Frontal cortex (tissue), 3 donors: ENCODE measurements at regions not wholly inside any gene's neighbourhood (a gene's known extent, or its start where the extent isn't known, plus 50 kb on each side); places are given as distances from the start of the nearest gene placed in this dataset.

Experiments
- DNase-seq, 2 donors: peaks; one replicate each; pipeline ENCODE4 v3.0.0; 2012; ENCODE audit warnings: low spot score in 2 of 2
- FAIRE-seq: peaks from 2 replicates; lab custom pipeline; 2012; peaks lifted over from hg19 to GRCh38; lab: Jason Lieb, UNC
- donor health status: control.
- donor health status: control.
- donor health status: control.

DNA sequence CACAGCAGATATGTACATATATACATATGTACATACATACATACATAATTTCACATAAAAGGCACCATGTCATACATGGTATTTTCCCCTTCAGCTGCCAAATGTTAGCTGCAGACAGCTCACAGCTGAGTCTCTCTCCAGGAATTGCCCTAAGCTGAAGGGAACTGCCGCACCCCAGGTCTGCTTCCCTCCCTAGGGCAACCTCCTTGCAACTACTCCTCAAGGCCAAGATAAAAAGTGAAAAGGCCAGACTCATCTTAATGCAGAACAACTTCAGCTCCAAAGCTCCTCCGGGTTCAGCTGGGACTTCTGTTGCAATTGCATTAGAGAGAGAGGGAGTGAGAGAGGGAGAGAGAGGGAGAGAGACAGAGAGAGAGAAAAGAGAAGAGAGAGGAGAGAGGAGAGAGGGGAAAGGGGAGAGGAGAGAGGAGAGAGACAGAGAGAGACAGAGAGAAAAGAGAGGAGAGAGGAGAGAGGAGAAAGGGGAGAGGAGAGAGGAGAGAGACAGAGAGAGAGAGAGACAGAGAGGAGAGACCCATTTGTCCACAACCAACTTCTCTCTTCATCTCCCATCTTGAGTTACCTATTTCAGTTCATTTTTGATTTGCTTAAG lies 143.4 kb upstream of the HES1 start:
- FAIRE-seq: no peak
- DNase-seq: no peak

DNA sequence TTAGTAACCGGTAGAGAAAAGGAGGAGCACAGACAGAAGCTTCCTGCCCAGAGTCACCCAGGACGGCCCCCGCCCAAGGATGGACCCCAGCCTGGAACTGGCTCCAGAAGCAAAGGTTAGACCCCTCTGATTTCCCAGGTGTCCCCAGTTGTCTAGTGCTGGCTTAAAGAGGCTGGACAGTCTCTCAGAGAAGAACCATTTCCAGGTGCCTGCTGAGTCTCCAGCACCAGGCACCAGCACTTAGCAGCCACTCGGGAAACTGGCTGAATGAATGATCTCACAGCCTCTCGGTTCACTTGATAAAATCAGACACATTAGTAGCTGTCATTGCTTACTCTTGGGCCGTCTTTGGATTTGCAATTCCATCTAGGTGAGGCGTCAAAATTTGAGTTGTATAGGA lies 139.7 kb upstream of the HES1 start:
- no peak for FAIRE-seq

DNA sequence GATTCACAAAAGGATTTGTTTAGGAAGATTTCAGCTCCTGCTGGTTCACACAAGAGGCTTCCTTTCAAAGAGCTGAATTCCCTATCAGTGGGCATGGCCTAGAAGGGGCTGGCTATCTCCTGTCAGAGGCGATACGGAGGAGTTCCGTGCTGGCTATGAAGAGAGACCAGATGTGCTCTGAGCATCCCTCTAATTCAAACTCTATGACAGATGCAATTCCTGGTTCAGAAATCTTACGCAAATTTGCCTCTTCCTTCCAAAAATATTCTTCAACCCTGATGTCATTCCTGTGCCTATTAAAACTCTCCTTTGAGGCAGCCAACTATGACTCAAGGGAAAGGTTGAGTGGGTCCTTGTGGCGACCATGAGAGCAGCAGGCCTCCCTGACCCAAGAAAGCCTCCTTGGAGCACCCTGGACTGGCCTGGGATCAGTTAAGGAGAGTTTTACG lies 139.3 kb upstream of the HES1 start:
- DNase-seq (no peak), FAIRE-seq (no peak)

More for the DNA sequence above, 139.7 kb upstream of the HES1 start:
- DNase-seq: no peak

DNA sequence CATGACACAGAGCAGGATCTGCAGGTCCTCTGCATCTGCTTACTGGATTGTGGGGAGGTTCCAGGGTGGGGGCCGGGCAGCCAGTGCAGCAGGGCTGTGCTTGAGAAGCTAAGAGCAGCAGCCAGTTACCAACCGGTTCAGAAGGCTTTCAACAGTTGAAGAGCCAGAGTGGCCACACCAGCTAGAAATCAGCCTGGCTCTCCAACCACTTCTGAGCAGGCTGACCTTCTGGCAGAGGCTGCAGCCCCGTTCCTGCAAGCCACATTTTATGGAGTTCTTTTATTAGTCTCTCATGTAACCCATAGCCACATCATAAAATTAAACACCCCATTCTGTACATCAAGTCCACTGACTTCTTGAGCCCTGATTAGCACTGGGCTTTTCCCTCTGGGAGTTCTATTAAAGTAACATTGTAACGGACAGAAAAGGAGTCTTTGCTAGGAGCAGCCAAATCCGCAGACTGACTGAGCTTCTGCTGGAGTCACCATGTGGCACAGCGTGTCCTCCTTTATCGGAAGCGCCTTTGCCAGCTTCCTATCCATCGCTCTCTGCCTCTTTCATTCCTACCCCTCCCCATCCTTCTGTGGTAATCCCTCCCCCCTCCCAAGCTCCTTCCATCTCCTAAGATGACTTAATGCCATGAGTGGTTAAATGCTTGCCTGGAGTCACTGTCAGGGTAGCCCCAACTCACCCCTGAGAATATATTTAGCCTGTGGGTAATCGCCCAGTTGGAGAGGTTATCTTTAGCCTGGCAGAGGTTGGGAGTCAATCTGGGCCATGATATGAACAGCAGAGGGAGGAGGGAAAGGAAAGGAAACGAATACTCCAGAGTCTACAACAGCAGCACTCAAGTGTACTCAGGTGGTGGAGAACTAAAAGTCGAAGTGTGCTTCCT lies 138.5 kb upstream of the HES1 start:
- FAIRE-seq (no peak), DNase-seq (no peak)

DNA sequence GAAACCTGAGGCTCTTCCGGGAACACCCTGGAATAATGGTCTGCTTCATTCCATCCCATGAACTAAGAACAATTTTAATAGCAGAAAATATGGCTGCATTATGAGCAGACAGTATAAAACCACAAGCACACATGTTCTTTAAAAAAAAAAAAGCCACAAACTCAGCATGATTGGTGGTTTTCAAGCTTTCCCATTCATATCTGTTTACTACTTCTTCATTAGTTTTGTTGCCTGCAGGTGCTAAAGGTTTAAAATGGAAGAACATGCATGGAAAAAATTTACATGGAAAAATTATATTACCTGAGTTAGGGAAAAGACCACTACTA lies 137.9 kb upstream of the HES1 start:
- DNase-seq (no peak), FAIRE-seq (no peak)

DNA sequence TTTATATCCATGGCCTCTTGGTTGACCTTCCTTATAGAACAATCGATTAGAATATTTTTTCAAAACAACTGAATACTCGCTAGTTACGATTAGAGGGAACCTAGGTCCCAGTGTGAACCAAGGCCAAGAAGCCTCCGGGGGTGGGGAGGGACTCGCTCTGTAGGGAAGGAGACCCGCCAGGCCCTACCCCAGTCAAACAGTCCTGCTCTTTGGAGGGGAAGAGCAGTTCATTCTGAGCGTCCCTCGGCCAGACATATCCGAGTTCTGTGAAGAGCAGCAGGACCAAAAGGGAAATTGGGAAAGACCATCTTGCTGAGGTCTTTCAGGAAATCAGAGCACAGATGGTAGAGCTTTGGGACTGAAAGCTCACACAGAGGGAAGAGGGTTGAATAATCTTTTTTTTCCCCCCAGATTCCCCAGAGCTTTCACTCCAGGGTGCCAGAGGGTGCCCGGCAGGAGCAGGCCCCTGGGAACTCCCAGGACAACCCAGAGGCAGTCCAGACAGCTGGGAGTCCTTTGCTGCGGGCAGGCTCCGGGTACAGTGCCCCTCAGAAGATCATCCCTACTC lies 137.2 kb upstream of the HES1 start:
- DNase-seq: no peak
- no peak for FAIRE-seq

DNA sequence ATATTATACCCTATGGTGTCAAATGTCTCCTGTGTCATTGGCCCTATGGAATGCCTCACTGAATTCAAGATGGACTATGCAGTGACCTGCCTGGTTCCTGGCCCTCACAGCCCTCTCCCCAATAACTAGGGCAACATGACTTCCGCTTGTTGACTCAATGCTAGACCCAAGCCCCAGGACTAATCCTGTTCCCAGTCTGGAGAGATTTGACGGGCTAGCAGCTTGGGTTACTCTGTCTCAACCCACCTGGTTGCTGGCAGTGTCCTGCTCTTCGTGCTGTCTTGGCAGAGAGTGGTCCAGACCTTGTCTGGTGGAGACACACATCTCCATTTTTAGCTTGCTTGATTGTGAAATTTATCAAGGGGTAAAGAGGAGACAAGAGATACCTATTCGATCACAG lies 135.8 kb upstream of the HES1 start:
- FAIRE-seq: no peak
- no peak for DNase-seq

DNA sequence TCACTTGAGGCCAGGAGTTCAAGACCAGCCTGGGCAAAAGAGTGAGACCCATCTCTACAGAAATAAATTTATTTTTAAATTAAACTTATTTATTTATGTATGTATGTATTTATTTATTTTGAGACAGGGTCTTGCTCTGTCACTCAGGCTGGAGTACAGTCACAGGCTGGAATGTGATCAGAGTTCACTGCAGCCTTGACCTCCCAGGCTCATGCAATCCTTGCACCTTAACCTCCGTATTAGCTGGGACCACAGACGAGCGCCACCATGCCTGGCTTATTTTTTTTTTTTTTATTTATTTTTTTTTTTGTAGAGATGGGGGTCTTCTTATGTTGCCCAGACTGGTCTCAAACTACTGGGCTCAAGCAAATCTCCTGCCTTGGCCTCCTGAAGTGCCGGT lies 135.2 kb upstream of the HES1 start:
- DNase-seq: no peak
- no peak for FAIRE-seq

DNA sequence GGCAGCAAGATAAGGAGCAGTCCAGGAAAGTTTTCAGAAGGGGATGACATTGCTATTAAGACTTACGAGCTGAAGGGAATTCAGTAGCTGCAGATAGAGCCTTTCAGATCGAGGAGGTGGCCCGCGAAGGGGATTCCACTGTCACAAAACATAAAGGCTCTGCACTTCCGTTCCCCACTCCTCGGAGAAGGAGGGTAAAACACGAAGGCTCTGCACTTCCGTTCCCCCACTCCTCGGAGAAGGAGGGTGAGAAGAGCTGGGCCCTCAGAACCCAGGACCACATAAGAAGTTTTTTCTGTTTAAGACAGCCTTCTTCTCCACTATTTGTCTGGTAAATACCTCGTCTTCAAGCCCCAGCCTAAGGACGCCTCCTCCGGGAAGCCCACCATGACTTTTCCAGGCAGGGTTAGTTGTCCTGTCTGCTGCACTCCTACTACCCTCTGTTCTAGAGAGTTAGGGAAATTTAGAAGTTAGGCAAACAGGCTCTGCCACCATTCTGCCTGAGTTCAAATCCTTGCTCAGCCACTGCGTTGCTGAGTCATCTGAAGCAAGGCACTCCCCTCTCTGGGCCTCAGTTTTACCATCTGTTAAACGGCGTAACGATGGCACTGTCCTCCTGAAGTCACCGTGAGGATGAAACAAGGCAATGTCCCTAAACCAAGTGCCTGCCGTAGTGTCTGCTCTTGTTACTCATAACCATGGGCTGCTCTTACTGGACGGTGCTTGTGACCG lies 134.1 kb upstream of the HES1 start:
- DNase-seq: no peak
- FAIRE-seq: no peak

DNA sequence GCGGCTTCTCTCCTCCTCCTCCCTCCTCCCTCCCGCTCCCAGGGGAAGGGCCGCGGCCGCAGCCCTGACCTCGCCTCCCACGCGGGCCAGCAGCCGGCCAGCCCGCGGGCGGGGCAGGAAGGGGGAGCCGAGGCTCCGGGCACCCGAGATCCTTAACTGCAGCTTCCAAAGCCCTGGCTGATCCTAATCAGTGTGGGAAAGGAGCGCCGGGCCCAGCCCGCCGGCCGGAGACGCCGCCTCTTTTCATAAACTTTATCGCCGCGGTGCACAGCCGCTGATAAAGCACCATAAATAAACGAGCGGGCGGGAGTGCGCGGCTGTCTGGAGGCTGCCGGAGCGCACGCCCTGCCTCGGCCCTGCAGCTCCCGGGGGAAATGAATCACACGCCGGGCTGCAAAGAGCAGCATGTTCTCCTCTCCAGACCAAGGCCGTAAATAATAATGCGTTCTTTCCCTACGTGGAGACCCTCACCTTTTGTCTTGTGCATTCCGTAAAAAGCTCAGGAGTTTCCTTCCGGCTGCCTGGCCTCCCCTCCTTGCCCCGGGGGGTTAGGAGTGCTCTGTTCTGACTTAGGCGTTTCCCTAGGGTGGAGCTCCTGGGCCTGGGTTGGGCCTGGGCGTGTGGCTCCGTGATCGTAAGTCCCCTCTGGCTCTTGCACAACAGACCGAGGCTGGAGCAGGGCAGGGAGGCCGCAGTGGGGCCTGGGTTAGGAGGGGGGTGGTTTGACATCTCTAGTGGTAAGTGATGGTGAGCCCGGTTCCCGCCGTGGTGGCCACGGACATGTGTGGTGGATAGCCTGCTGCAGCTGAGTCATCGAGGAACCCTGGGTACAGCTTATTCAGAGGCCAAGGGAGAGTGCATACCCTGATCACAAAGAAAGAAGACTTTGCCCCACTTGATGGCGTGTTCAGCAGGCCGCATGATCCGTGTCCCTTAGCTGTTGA lies 132.6 kb upstream of the HES1 start:
- FAIRE-seq (no peak), DNase-seq (peak; percentile 50 to 77)

DNA sequence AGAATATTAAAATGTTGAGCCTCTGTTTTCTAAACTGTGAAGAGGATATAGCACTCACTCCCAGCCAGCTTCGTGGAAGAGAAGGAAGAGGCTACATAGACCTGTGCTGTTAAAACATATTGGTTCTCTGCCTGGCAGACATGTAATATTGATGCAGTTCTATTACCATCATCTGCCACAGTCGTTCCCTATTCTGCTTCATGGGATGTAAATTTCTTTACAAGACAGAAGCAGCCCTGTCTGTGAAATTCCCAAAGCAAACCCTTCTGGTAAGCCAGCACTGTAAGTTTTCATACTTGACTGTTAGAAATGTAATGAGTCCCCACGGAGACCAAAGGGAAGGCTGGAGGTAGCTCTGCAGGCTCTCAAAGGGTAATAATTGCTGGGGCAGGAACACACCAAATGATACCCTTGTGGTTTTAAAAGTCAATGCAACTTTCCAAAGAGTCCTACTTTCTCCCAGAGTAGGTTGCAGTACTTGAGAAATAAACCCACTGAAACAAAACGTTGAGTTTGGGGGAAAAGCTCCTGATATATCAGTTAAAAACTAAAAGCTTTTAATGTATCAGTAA lies 129.9 kb upstream of the HES1 start:
- FAIRE-seq: no peak

DNA sequence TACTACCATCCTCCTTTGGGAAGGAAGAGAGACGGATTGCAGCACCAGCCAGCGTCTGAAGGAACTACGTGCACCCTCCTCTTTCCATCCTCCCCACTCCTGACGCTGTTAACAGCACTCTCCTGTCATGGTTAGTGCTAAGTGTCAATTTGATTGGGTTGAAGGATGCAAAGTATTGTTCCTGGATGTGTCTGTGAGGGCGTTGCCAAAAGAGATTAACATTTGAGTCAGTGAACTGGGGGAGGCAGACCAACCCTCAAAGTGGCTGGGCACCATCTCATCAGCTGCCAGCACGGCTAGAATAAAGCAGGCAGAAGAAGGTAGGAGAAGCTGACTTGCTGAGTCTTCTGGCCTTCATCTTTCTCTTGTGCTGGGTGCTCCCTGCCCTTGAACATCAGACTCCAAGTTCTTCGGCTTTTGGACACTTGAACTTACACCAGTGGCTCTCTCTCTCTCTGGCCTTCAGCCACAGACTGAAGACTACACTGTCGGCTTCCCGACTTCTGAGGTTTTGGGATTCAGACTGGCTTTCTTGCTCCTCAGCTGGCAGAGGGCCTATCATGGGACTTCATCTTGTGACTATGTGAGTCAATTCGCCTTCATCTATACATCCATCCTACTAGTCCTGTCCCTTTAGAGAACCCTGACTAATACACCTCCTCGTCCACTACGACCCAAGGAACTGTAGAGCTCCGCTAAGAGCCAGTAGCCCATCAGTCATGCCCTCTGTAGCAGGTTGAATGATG lies 128.2 kb upstream of the HES1 start:
- FAIRE-seq (no peak), DNase-seq (no peak)

More for the DNA sequence above, 129.9 kb upstream of the HES1 start:
- DNase-seq: no peak

DNA sequence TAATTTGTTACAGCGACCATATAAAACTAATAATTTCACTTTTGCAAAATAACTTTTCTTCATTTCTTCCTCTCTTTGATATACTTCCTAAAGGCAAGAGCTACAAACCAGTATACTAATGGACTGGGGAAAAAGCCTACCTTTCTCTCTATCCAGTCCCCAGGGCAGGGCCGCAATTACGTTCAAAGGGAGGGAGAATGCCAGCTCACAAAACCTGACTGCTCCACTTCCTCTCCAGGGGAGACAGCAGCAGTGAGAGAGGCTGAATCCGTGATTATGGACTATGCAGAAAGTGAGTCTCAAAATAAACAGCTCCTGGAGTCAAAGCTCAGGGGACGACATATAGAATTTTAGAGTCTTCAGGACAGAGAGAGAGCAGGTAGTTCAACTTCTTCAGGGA lies 126.9 kb upstream of the HES1 start:
- no peak for DNase-seq
- FAIRE-seq: no peak

DNA sequence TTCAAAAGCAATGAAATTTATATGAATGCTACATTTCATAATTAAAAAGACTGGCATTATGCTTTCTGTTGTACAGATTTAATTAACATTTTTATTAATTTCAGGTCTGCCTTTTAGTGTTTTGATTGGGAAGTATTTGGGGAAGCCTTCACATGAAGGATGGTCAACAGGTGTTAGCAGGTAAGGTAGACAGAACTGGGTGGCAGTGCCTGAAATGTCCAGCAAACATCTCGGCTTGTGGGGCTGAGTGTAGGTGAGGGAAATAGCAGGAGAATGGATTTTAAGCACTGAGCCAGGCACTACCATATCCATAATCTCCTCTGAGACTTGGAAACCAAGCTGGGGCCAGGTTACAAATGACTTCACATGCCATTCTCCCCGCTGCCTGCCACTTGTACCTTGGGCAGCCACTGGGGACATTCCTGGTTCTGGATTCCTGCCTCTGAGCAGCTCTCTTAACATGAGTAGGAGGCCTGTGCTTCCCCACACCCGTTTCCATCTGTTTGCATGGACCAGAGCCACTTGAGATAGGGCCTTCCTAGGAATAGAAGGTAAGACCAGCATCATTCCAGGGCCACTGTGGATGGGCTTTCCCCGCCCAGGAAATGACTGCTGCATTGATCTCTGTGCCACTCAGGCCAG lies 125.9 kb upstream of the HES1 start:
- DNase-seq (no peak), FAIRE-seq (no peak)

DNA sequence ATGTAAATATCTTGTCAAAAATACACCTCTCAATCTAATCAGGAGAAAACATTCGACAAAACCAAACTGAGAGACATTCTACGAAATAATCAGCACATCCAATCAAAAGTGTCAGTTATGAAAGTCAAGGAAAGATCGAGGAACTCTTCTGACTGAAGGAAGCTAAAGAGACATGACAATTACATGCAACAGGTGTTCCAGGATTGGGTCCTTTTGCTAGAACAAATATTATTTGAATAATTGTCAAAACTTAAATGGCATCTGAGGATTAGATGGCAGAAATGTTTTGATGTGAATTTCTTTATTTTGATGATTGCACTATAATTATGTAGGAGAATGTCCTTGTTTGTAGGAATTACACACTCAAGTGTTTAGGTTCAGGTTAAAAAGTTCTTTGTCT lies 124.1 kb upstream of the HES1 start:
- FAIRE-seq (no peak), DNase-seq (no peak)

DNA sequence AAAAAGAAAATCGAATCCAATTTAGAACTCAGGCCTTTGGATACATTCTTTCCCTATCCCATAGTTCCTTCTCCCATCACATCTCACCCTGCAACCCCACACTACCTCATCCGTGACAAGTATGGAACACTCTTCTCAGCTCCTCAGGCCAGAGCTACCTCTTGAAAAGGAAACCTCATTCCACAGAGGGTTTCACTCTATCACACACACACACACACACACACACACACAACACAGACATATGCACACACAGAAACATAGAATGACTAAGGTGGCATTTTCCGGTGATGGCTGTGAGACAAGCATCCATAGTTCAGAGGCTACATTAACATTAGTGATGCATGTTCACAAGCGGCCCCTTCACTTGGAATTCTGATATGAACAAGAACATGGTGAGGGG lies 122.0 kb upstream of the HES1 start:
- DNase-seq (no peak), FAIRE-seq (no peak)

DNA sequence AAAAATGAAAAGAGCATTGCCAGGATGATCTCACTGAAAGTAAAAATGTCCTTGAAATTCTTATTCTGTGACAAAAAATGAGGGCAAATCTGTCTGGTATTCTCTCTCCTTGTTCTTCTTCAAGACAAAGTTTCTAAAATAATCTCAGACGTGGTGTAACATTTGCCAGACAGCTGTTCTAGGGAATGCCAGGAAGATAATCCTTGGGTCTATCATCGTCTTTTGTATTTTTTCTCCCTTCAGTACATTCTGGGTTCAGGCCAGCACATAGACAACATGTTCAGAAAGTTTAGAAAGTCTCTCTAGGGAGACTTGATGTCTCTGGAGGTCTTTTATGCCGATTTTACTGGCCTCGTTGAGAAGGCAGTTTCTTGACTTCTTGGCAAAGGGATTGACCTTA lies 121.2 kb upstream of the HES1 start:
- FAIRE-seq: no peak
- no peak for DNase-seq
